Testis (tissue), 2 donors: ENCODE measurements at regions not wholly inside any gene's neighbourhood (a gene's known extent, or its start where the extent isn't known, plus 50 kb on each side); places are given as distances from the start of the nearest gene placed in this dataset.

Experiments
- DNase-seq: peaks from one replicate; pipeline ENCODE4 v3.0.0-alpha.2; 2019
- H3K27ac ChIP-seq, 2 donors: fragments of 200-600 bp; sonication (generic); one replicate each; pipeline ENCODE4 v1.5.1; 2019
- H3K27me3 ChIP-seq: fragments of 200-600 bp; sonication (generic); one replicate; pipeline ENCODE4 v1.5.1; 2019
- H3K36me3 ChIP-seq: fragments of 200-600 bp; sonication (generic); one replicate; pipeline ENCODE4 v1.5.1; 2017; ENCODE audit warnings: low read depth; ENCODE audit errors: missing control alignments
- H3K4me1 ChIP-seq: fragments of 200-600 bp; sonication (generic); one replicate; pipeline ENCODE4 v1.5.1; 2019
- H3K4me3 ChIP-seq, 2 donors: fragments of 200-600 bp; sonication (generic); one replicate each; pipeline ENCODE4 v1.5.1; 2017 to 2019
- H3K9me3 ChIP-seq: fragments of 200-600 bp; sonication (generic); one replicate; pipeline ENCODE4 v1.5.1; 2017
- POLR2A ChIP-seq: fragments of 450-650 bp; IDR thresholded peaks from one replicate; pipeline ENCODE4 v1.6.1; 2017; ENCODE audit warnings: antibody characterized with exemption, mild to moderate bottlenecking, moderate library complexity
- WGBS, 2 donors: methylation state at CpG; one replicate each; pipeline ENCODE4 v1.1.5; 2018; 5-methylcytosine and 5-hydroxymethylcytosine counted together
- intact Hi-C: fragments of 100-400 bp; cut with DNase I; formaldehyde crosslinking; loops from one replicate; pipeline ENCODE4 v1.15.1; 2023; ENCODE audit warnings: low total_unique reads
- TF ChIP-seq, protein P1 (sequence below), 3 experiments: fragments of 450-650 bp in 2 of 3; fragments of 200-600 bp in 1 of 3; sonication (generic) in 1 of 3; IDR thresholded peaks; one replicate each; pipeline ENCODE4 v1.5.1; 2016 to 2019; ENCODE audit warnings: antibody characterized with exemption in 3 of 3, mild to moderate bottlenecking in 2 of 3, moderate library complexity in 1 of 3

DNA sequence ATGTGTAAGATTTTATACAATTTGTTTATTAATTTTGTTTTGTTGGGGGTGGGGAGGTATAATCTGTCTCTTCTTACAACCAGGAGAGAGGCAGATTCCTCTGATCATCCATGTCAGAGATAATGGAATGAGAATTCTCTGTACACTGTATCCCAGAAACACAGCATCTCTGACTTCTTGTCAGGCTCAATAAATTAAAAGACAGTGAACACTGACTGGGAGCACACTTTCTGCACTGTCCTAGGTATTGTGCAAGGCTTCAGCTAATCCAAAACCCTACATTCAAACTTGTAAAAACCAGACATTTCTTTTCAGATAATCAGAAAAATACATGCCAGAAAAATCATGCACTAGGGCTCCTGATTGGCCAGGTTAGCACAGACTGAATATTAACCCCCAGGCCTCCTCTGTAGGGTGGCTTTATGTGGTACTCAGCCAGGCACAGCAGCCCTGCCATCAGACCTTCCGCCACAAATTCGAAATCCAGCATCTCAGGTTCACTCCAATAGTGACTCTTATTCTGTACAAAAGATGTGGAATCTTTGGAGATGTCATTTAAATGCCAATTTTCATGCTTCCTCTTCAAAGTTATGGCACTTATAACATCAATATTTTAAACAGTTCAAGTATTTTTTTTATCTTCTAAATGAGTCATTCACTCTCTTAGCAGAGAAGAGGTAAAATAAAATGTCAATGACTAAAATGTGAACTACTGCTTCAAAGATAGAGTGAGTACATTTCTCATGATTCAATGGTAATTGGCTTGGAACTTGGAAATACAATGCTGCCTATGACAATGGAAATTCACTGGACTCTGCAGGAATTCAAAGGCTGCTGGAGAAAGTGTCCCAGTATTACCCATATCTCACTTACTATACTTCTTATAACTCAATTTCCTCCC is 211.5 kb downstream of the KLF12 start:
- no peak for TF ChIP-seq POLR2A
- TF ChIP-seq, protein P1, sequence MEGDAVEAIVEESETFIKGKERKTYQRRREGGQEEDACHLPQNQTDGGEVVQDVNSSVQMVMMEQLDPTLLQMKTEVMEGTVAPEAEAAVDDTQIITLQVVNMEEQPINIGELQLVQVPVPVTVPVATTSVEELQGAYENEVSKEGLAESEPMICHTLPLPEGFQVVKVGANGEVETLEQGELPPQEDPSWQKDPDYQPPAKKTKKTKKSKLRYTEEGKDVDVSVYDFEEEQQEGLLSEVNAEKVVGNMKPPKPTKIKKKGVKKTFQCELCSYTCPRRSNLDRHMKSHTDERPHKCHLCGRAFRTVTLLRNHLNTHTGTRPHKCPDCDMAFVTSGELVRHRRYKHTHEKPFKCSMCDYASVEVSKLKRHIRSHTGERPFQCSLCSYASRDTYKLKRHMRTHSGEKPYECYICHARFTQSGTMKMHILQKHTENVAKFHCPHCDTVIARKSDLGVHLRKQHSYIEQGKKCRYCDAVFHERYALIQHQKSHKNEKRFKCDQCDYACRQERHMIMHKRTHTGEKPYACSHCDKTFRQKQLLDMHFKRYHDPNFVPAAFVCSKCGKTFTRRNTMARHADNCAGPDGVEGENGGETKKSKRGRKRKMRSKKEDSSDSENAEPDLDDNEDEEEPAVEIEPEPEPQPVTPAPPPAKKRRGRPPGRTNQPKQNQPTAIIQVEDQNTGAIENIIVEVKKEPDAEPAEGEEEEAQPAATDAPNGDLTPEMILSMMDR (IDR thresholded peaks at IDR 0.05): no peak
- H3K36me3 ChIP-seq: no peaks in the 10 kb centered on the region
- intact Hi-C loops: no loop called here
- H3K4me3 ChIP-seq: no peak overlapping the region
- H3K27ac ChIP-seq: no peak overlapping the region
- no peaks in the 10 kb centered on the region for H3K27me3 ChIP-seq
- no peak for DNase-seq
- H3K4me1 ChIP-seq: no peaks in the 10 kb centered on the region
- H3K9me3 ChIP-seq: no peaks in the 10 kb centered on the region
- WGBS, 2 donors: 81 to 97% methylated on average over 2 of the region's 2 CpGs

DNA sequence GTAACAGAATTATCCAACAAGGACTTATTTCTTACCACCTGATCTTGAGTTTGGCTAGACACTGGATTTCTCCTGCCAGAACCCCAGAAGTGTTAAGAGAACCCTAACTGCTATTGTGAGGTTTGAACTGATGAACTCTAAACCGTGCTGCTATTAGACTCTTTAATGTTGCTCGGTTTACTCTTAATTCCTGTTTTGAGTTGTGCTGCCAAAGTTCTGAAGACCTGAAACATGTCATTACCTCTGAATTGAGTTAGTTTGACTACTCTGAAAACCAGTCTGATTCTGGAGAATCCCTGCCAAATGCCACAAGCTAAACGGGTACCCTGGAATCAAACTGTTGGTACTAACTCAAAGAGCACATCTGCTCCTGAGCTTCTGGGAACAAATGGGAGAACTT is 215.5 kb downstream of the KLF12 start:
- H3K27ac ChIP-seq: no peak overlapping the region
- DNase-seq: no peak
- intact Hi-C loops: no loop called here
- 69 to 90% methylated on average over 3 of the region's 3 CpGs for WGBS, 2 donors
- H3K4me3 ChIP-seq: no peak overlapping the region
- H3K36me3 ChIP-seq: no peaks in the 10 kb centered on the region
- no peak for TF ChIP-seq POLR2A
- TF ChIP-seq, protein P1 (IDR thresholded peaks at IDR 0.05): no peak
- H3K9me3 ChIP-seq: no peaks in the 10 kb centered on the region
- no peaks in the 10 kb centered on the region for H3K4me1 ChIP-seq
- no peaks in the 10 kb centered on the region for H3K27me3 ChIP-seq

DNA sequence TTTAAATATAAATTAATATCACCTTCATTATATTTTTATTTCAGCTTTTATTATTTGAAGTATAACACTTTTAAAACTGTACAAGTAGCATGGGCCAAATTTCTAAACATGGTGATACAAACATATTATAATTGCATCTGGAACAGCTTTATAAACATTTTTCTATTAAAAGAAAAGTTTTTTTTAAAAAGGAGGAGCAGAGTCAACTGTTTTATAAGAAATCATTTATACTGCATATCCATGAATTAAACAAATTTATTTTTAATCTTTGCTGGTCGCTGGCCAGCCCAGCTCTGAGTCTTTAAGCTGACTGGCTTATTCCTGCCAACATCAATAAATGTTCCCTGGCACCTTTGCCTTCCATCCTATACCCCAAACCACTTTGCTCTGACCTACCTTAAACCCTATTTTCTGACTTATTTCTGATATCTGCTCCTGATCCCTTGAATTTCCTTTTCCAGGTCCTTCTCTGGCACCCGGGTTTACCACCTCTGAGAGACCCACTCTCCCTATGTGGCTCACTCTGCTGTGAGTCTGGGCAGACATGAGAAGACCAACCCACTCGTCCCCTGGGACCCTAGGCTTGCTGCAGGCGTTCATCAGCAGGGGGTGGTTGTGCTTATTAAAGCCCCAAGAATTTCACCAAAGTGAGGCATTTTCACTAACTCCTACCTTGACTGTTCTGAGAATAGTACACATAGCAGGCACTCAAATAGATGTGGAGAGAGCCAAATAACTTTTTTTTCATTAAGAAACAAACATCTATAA is 220.3 kb downstream of the KLF12 start:
- intact Hi-C loops: no loop called here
- no peak for DNase-seq
- WGBS, 2 donors: 44 to 60% methylated on average over 4 of the region's 4 CpGs
- Histone ChIP-seq H3K9me3 (no peaks in the 10 kb centered on the region), H3K36me3 (no peaks in the 10 kb centered on the region), H3K4me1 (no peaks in the 10 kb centered on the region), H3K27me3 (no peaks in the 10 kb centered on the region), H3K4me3 (no peak overlapping the region), H3K27ac (no peak overlapping the region)
- no peak for TF ChIP-seq POLR2A
- TF ChIP-seq, protein P1 (IDR thresholded peaks at IDR 0.05): no peak

DNA sequence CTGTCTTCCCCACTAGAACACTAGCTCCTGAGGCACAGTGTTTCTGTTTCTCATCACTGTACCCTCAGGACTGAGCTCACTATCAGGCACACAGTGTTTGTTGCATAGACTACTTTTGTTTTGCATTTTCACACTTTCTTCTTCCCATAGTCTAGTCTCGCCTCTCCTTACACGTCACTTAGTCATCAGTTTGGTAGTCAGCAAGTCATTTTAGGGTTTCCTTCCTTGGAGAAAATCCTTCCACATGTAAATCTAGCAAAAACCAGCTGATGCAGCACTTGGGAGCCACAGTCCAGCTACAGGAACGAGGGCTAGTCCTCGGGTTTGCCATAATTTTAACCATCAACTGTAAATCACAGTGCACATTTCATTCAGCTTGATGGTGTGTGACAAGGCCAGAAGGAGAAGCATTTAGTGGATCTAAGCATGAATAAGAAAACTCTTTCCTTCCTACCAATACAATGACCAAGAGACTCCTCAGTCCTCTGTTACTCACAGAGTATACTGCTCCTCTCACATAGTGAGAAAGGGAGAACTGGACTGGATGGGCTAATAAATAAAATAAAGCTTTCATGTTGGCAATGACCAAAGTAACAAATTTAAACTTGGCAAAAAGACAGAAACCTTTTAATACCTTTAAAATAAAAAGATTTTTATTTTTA is 221.0 kb downstream of the KLF12 start:
- H3K27ac ChIP-seq: peak overlapping the region in 1 of 2 donors; percentile 13
- no peaks in the 10 kb centered on the region for H3K36me3 ChIP-seq
- no peaks in the 10 kb centered on the region for H3K27me3 ChIP-seq
- WGBS, 2 donors: 60 to 62% methylated on average over 4 of the region's 4 CpGs
- intact Hi-C loops: no loop called here
- H3K4me1 ChIP-seq: no peaks in the 10 kb centered on the region
- no peaks in the 10 kb centered on the region for H3K9me3 ChIP-seq
- DNase-seq: no peak
- no peak for TF ChIP-seq POLR2A
- TF ChIP-seq, protein P1 (IDR thresholded peaks at IDR 0.05): no peak
- no peak overlapping the region for H3K4me3 ChIP-seq
